Gastroesophageal sphincter (tissue), 3 donors: ENCODE measurements at regions not wholly inside any gene's neighbourhood (a gene's known extent, or its start where the extent isn't known, plus 50 kb on each side); places are given as distances from the start of the nearest gene placed in this dataset.

Source experiments
- POLR2A ChIP-seq, 2 donors: fragments of 450-650 bp; IDR thresholded peaks; one replicate each; pipeline ENCODE4 v1.6.1; 2017; ENCODE audit warnings: antibody characterized with exemption in 2 of 2, mild to moderate bottlenecking in 2 of 2, moderate library complexity in 1 of 2
- POLR2AphosphoS5 ChIP-seq: sonication (generic); formaldehyde crosslinking; IDR thresholded peaks from one replicate; pipeline ENCODE4 v1.6.1; 2017; ENCODE audit warnings: antibody characterized with exemption
- TF ChIP-seq, protein P1 (sequence below), 4 experiments: fragments of 200-600 bp in 2 of 4; fragments of 450-650 bp in 2 of 4; sonication (generic) in 1 of 4; IDR thresholded peaks; one replicate each; pipeline ENCODE4 v1.5.1; 2017 to 2019; ENCODE audit warnings: antibody characterized with exemption in 4 of 4, mild to moderate bottlenecking in 2 of 4, moderate library complexity in 2 of 4

DNA sequence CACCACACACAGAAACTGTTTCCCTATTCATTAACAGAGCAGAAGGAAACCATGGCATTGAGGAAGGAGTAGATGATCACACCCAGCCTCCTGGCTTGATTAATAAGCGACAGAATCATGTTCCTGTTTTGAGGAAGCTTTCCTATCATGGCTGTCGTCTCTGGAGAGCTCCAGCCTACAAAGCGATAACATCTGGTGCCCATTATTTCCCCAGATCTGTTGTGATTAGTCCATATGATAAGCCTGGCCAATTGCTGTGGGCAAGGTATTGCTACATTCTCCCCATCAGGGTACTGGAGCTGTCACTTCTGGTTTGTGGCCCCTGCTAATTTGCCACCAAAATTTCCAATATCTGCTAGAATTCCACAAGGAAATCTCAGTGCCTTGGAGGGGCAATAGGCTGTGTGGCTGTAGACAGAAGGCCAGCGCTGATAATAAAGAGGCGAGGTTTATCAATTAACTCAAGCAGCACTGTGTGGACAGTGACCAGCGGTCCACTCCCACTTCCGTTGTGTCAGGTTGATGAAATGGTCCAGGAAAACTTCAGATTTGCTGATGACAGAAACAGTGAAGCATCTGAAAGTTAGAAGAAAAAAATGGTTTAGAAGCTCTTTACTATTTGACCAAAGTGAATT lies 66.4 kb downstream of the OLIG3 start:
- TF ChIP-seq, protein P1, sequence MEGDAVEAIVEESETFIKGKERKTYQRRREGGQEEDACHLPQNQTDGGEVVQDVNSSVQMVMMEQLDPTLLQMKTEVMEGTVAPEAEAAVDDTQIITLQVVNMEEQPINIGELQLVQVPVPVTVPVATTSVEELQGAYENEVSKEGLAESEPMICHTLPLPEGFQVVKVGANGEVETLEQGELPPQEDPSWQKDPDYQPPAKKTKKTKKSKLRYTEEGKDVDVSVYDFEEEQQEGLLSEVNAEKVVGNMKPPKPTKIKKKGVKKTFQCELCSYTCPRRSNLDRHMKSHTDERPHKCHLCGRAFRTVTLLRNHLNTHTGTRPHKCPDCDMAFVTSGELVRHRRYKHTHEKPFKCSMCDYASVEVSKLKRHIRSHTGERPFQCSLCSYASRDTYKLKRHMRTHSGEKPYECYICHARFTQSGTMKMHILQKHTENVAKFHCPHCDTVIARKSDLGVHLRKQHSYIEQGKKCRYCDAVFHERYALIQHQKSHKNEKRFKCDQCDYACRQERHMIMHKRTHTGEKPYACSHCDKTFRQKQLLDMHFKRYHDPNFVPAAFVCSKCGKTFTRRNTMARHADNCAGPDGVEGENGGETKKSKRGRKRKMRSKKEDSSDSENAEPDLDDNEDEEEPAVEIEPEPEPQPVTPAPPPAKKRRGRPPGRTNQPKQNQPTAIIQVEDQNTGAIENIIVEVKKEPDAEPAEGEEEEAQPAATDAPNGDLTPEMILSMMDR (IDR thresholded peaks at IDR 0.05) = no peak
- TF ChIP-seq POLR2AphosphoS5 = no peak
- no peak for TF ChIP-seq POLR2A (IDR thresholded peaks at IDR 0.05)
